ENCODE measurements at regions not wholly inside any gene's neighbourhood (a gene's known extent, or its start where the extent isn't known, plus 50 kb on each side); places are given as distances from the start of the nearest gene placed in this dataset.

GRCh38 chr6:120219339-120219738, 869.8 kb upstream of the MAN1A1 start:
- TF ChIP-seq, protein P1, sequence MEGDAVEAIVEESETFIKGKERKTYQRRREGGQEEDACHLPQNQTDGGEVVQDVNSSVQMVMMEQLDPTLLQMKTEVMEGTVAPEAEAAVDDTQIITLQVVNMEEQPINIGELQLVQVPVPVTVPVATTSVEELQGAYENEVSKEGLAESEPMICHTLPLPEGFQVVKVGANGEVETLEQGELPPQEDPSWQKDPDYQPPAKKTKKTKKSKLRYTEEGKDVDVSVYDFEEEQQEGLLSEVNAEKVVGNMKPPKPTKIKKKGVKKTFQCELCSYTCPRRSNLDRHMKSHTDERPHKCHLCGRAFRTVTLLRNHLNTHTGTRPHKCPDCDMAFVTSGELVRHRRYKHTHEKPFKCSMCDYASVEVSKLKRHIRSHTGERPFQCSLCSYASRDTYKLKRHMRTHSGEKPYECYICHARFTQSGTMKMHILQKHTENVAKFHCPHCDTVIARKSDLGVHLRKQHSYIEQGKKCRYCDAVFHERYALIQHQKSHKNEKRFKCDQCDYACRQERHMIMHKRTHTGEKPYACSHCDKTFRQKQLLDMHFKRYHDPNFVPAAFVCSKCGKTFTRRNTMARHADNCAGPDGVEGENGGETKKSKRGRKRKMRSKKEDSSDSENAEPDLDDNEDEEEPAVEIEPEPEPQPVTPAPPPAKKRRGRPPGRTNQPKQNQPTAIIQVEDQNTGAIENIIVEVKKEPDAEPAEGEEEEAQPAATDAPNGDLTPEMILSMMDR (IDR thresholded peaks at IDR 0.05) = no peak
- Mint-ChIP-seq H3K4me1 (no peaks in the 10 kb centered on the region), H3K27me3 (ENCODE audit: low read depth, poor library complexity) (no peaks in the 10 kb centered on the region), H3K36me3 (ENCODE audit: low read depth) (no peaks in the 10 kb centered on the region), H3K4me3 (no peak overlapping the region), H3K9me3 (no peaks in the 10 kb centered on the region), H3K27ac (no peak overlapping the region)
- DNase-seq = no peak

DNA sequence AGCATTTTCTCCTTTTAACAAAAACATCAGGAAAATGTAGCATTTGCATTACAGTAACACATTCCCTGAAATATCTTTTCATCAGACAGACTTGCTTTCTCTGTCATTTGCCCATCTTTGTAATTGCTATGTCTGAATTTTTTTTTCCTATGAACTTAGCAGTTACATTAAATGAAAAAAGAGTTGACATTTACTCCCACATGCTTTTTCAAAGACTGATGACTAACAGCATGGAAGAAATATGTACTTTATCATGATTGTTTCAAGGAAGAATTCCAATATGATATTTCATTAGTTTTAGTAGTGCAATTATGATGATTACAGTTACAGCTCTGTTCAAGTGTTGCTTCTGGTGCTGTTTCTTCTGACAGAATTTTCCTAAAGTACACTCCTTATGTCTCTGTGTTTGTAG, 864.5 kb upstream of the MAN1A1 start:
- TF ChIP-seq, protein P1 (IDR thresholded peaks at IDR 0.05) = no peak
- no peaks in the 10 kb centered on the region for H3K36me3 Mint-ChIP-seq (ENCODE audit: low read depth)
- no peak overlapping the region for H3K4me3 Mint-ChIP-seq
- peaks cover under 1% of the 10 kb centered on the region for H3K9me3 Mint-ChIP-seq
- H3K27ac Mint-ChIP-seq = no peak overlapping the region
- H3K4me1 Mint-ChIP-seq = peaks cover 21% of the 10 kb centered on the region
- H3K27me3 Mint-ChIP-seq (ENCODE audit: low read depth, poor library complexity) = no peaks in the 10 kb centered on the region
- DNase-seq = no peak

DNA sequence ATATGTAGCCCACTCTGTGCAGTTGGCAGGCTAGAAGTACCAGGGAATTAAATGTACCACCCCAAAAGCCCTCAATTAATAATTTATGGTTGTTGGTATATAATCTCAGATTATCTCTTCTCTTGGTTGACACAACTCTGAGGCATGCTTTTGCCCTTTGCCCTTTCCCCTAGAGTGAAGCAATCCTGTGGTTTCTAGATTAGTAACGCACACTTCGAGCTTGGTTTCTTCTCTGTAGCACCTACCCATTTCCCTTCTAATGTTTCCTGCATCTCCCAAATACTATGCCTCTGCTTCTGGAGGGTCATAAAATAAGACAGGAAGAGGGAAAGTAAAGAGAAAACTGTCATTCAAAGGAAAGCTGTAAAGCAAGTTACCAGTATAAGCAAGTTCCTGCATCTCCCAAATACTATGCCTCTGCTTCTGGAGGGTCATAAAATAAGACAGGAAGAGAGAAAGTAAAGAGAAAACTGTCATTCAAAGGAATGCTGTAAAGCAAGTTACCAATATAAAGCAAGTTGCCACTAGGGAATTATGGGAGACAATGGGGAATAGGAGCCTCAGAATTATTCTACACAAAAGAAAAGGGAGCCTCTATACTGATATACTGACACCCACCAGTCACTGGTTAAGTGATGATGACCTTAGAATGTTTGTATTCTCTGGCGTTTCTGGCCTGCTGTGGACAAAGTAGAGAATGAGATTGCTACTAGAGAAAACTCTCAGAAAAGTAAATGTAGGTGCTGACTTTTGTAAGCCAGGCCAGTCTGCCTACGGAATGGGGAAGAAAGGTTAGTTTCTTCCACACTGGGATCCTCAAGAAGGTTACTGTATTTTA, 862.6 kb upstream of the MAN1A1 start:
- no peak for DNase-seq
- Mint-ChIP-seq H3K27me3 (ENCODE audit: low read depth, poor library complexity) (peaks cover 7% of the 10 kb centered on the region), H3K4me1 (peaks cover 21% of the 10 kb centered on the region), H3K36me3 (ENCODE audit: low read depth) (no peaks in the 10 kb centered on the region), H3K4me3 (no peak overlapping the region), H3K27ac (peak overlapping the region; percentile 86), H3K9me3 (peaks cover 3% of the 10 kb centered on the region)
- TF ChIP-seq, protein P1 (IDR thresholded peaks at IDR 0.05) = no peak

DNA sequence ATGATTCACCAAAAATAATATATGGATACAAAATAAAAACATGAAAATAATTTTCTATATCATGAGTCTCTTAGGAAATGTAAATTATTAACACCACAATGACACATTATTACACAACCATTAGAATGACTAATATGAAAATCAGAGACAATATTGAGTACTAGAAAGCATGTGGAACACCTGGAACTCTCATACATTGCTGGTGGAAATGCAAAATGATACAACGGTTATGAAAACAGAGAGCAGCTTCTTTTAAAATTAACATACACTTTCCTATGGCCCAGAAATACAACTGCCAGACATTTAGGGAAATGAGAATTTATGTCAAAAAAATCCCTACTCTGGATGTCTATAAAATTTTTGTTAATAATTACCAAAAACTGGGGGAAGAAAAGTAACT, 853.3 kb upstream of the MAN1A1 start:
- DNase-seq = no peak
- H3K4me3 Mint-ChIP-seq = no peak overlapping the region
- H3K27ac Mint-ChIP-seq = no peak overlapping the region
- peaks cover 3% of the 10 kb centered on the region for H3K9me3 Mint-ChIP-seq
- no peaks in the 10 kb centered on the region for H3K36me3 Mint-ChIP-seq (ENCODE audit: low read depth)
- TF ChIP-seq, protein P1 (IDR thresholded peaks at IDR 0.05) = no peak
- H3K27me3 Mint-ChIP-seq (ENCODE audit: low read depth, poor library complexity) = peaks cover 4% of the 10 kb centered on the region
- no peaks in the 10 kb centered on the region for H3K4me1 Mint-ChIP-seq

DNA sequence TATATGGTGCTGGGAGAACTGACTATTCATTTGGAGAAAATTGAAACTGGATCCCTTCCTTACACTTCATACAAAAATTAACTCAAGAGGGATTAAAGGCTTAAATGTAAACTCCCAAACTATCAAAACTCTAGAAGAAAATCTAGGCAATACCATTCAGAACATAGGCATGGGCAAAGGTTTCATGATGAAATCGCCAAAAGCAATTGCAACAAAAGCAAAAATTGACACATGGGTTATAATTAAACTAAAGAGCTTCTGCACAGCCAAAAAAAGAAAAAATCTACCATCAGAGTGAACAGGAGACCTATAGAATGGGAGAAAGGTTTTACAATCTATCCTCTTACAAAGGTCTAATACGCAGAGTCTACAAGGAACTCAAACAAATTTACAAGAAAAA, 851.3 kb upstream of the MAN1A1 start:
- Mint-ChIP-seq H3K9me3 (no peaks in the 10 kb centered on the region), H3K4me3 (no peak overlapping the region), H3K27ac (no peak overlapping the region), H3K27me3 (ENCODE audit: low read depth, poor library complexity) (no peaks in the 10 kb centered on the region), H3K36me3 (ENCODE audit: low read depth) (no peaks in the 10 kb centered on the region), H3K4me1 (no peaks in the 10 kb centered on the region)
- TF ChIP-seq, protein P1 (IDR thresholded peaks at IDR 0.05) = no peak
- no peak for DNase-seq

GRCh38 chr6:120198033-120198432, 848.5 kb upstream of the MAN1A1 start:
- H3K9me3 Mint-ChIP-seq = no peaks in the 10 kb centered on the region
- H3K36me3 Mint-ChIP-seq (ENCODE audit: low read depth) = no peaks in the 10 kb centered on the region
- no peaks in the 10 kb centered on the region for H3K4me1 Mint-ChIP-seq
- TF ChIP-seq, protein P1 (IDR thresholded peaks at IDR 0.05) = no peak
- no peak overlapping the region for H3K27ac Mint-ChIP-seq
- H3K27me3 Mint-ChIP-seq (ENCODE audit: low read depth, poor library complexity) = peaks cover 3% of the 10 kb centered on the region
- DNase-seq = no peak
- no peak overlapping the region for H3K4me3 Mint-ChIP-seq
